ENCODE measurements at regions not wholly inside any gene's neighbourhood (a gene's known extent, or its start where the extent isn't known, plus 50 kb on each side); places are given as distances from the start of the nearest gene placed in this dataset.

GRCh38 chr2:145753041-145753608 is 1233.2 kb upstream of the ZEB2 start:
- no peaks in the 10 kb centered on the region for H3K36me3 Mint-ChIP-seq (ENCODE audit: unreplicated experiment)
- no peak overlapping the region for H3K4me3 Mint-ChIP-seq (ENCODE audit: unreplicated experiment)

GRCh38 chr2:145752091-145752806 is 1232.3 kb upstream of the ZEB2 start:
- Mint-ChIP-seq H3K4me3 (ENCODE audit: unreplicated experiment) (no peak overlapping the region), H3K4me1 (ENCODE audit: unreplicated experiment) (peaks cover 37% of the 10 kb centered on the region), H3K36me3 (ENCODE audit: unreplicated experiment) (no peaks in the 10 kb centered on the region), H3K9me3 (ENCODE audit: unreplicated experiment) (no peaks in the 10 kb centered on the region), H3K27me3 (ENCODE audit: unreplicated experiment) (no peaks in the 10 kb centered on the region), H3K27ac (ENCODE audit: unreplicated experiment) (peak overlapping the region; percentile 15)
- TF ChIP-seq, protein P1, sequence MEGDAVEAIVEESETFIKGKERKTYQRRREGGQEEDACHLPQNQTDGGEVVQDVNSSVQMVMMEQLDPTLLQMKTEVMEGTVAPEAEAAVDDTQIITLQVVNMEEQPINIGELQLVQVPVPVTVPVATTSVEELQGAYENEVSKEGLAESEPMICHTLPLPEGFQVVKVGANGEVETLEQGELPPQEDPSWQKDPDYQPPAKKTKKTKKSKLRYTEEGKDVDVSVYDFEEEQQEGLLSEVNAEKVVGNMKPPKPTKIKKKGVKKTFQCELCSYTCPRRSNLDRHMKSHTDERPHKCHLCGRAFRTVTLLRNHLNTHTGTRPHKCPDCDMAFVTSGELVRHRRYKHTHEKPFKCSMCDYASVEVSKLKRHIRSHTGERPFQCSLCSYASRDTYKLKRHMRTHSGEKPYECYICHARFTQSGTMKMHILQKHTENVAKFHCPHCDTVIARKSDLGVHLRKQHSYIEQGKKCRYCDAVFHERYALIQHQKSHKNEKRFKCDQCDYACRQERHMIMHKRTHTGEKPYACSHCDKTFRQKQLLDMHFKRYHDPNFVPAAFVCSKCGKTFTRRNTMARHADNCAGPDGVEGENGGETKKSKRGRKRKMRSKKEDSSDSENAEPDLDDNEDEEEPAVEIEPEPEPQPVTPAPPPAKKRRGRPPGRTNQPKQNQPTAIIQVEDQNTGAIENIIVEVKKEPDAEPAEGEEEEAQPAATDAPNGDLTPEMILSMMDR (IDR thresholded peaks at IDR 0.05), result peak; percentile 82
- no peak for DNase-seq (ENCODE audit: extremely low spot score, unreplicated experiment)

More at GRCh38 chr2:145753041-145753608, 1233.2 kb upstream of the ZEB2 start:
- Mint-ChIP-seq H3K27me3 (ENCODE audit: unreplicated experiment) (no peaks in the 10 kb centered on the region), H3K9me3 (ENCODE audit: unreplicated experiment) (no peaks in the 10 kb centered on the region), H3K4me1 (ENCODE audit: unreplicated experiment) (peaks cover 37% of the 10 kb centered on the region), H3K27ac (ENCODE audit: unreplicated experiment) (peak overlapping the region; percentile 15)
- no peak for DNase-seq (ENCODE audit: extremely low spot score, unreplicated experiment)
- TF ChIP-seq, protein P1 (IDR thresholded peaks at IDR 0.05), result no peak

DNA sequence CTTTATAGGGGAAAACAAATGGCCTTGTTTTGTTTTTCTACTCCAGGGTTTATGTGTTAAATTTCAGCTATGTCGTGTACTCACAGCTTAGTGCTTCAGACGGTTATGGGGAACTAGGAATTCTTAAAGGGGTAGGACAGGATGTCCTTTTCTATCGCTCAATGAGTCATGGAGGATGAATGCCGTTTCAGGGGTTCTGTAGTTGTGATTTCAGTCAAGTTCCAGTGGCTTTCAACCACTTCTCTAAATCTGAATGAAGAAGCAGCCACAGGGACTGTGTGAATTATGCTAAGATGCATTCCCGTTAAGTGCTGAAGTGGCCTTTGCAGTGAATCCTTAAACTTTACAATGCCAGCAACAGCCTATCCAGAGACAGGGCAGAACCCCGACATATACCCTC is 1231.7 kb upstream of the ZEB2 start:
- peaks cover 37% of the 10 kb centered on the region for H3K4me1 Mint-ChIP-seq (ENCODE audit: unreplicated experiment)
- H3K9me3 Mint-ChIP-seq (ENCODE audit: unreplicated experiment), result no peaks in the 10 kb centered on the region
- no peaks in the 10 kb centered on the region for H3K27me3 Mint-ChIP-seq (ENCODE audit: unreplicated experiment)
- H3K36me3 Mint-ChIP-seq (ENCODE audit: unreplicated experiment), result no peaks in the 10 kb centered on the region
- no peak for DNase-seq (ENCODE audit: extremely low spot score, unreplicated experiment)
- H3K4me3 Mint-ChIP-seq (ENCODE audit: unreplicated experiment), result no peak overlapping the region
- TF ChIP-seq, protein P1 (IDR thresholded peaks at IDR 0.05), result no peak
- peak overlapping the region; percentile 15 for H3K27ac Mint-ChIP-seq (ENCODE audit: unreplicated experiment)

GRCh38 chr2:145751155-145751554 is 1231.2 kb upstream of the ZEB2 start:
- TF ChIP-seq, protein P1 (IDR thresholded peaks at IDR 0.05), result no peak
- peaks cover 36% of the 10 kb centered on the region for H3K4me1 Mint-ChIP-seq (ENCODE audit: unreplicated experiment)
- H3K4me3 Mint-ChIP-seq (ENCODE audit: unreplicated experiment), result no peak overlapping the region

GRCh38 chr2:145750612-145751011 is 1230.7 kb upstream of the ZEB2 start:
- H3K4me3 Mint-ChIP-seq (ENCODE audit: unreplicated experiment), result no peak overlapping the region
- no peaks in the 10 kb centered on the region for H3K9me3 Mint-ChIP-seq (ENCODE audit: unreplicated experiment)
- no peaks in the 10 kb centered on the region for H3K36me3 Mint-ChIP-seq (ENCODE audit: unreplicated experiment)
- H3K27me3 Mint-ChIP-seq (ENCODE audit: unreplicated experiment), result no peaks in the 10 kb centered on the region
- TF ChIP-seq, protein P1 (IDR thresholded peaks at IDR 0.05), result no peak
- H3K27ac Mint-ChIP-seq (ENCODE audit: unreplicated experiment), result peak overlapping the region; percentile 15
- no peak for DNase-seq (ENCODE audit: extremely low spot score, unreplicated experiment)
- H3K4me1 Mint-ChIP-seq (ENCODE audit: unreplicated experiment), result peaks cover 33% of the 10 kb centered on the region

More at GRCh38 chr2:145751155-145751554, 1231.2 kb upstream of the ZEB2 start:
- no peaks in the 10 kb centered on the region for H3K27me3 Mint-ChIP-seq (ENCODE audit: unreplicated experiment)
- peak overlapping the region; percentile 15 for H3K27ac Mint-ChIP-seq (ENCODE audit: unreplicated experiment)
- no peaks in the 10 kb centered on the region for H3K36me3 Mint-ChIP-seq (ENCODE audit: unreplicated experiment)
- DNase-seq (ENCODE audit: extremely low spot score, unreplicated experiment), result no peak
- H3K9me3 Mint-ChIP-seq (ENCODE audit: unreplicated experiment), result no peaks in the 10 kb centered on the region

Data from osteocyte (in vitro differentiated cells).